ENCODE measurements at regions not wholly inside any gene's neighbourhood (a gene's known extent, or its start where the extent isn't known, plus 50 kb on each side); places are given as distances from the start of the nearest gene placed in this dataset.

- TF ChIP-seq, protein P1, sequence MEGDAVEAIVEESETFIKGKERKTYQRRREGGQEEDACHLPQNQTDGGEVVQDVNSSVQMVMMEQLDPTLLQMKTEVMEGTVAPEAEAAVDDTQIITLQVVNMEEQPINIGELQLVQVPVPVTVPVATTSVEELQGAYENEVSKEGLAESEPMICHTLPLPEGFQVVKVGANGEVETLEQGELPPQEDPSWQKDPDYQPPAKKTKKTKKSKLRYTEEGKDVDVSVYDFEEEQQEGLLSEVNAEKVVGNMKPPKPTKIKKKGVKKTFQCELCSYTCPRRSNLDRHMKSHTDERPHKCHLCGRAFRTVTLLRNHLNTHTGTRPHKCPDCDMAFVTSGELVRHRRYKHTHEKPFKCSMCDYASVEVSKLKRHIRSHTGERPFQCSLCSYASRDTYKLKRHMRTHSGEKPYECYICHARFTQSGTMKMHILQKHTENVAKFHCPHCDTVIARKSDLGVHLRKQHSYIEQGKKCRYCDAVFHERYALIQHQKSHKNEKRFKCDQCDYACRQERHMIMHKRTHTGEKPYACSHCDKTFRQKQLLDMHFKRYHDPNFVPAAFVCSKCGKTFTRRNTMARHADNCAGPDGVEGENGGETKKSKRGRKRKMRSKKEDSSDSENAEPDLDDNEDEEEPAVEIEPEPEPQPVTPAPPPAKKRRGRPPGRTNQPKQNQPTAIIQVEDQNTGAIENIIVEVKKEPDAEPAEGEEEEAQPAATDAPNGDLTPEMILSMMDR (conservative IDR thresholded peaks at IDR 0.05; ENCODE audit: low read depth, low read length), result no peak
- TF ChIP-seq EZH2 (IDR thresholded peaks at IDR 0.05; ENCODE audit: borderline replicate concordance, low read depth, low read length, poor library complexity, severe bottlenecking), result no peak
Observed at GRCh38 chr11:11117730-11118129, 235.3 kb downstream of the CSNK2A3 start.

Measured in A673 (cell line).